ENCODE measurements at regions not wholly inside any gene's neighbourhood (a gene's known extent, or its start where the extent isn't known, plus 50 kb on each side); places are given as distances from the start of the nearest gene placed in this dataset.

- peak; percentile 52 for DNase-seq (ENCODE audit: extremely low read depth, insufficient read length)
- TF ChIP-seq CTCF (IDR thresholded peaks at IDR 0.05; ENCODE audit: insufficient read depth, low read length, poor library complexity, severe bottlenecking) = no peak
- Histone ChIP-seq H3K27me3 (replicated peaks; ENCODE audit: control insufficient read depth, insufficient read depth, low read length) (no peaks in the 10 kb centered on the region), H3K36me3 (ENCODE audit: control insufficient read depth, insufficient read depth, low read length) (no peaks in the 10 kb centered on the region), H3K4me3 (replicated peaks; ENCODE audit: low read depth, low read length) (no peak overlapping the region)
Observed at GRCh38 chr6:163661272-163661671, 246.8 kb downstream of the QKI start.

GRCh38 chr6:163659803-163660202 lies 245.3 kb downstream of the QKI start:
- TF ChIP-seq CTCF (IDR thresholded peaks at IDR 0.05; ENCODE audit: insufficient read depth, low read length, poor library complexity, severe bottlenecking) = no peak
- Histone ChIP-seq H3K27me3 (replicated peaks; ENCODE audit: control insufficient read depth, insufficient read depth, low read length) (no peaks in the 10 kb centered on the region), H3K36me3 (ENCODE audit: control insufficient read depth, insufficient read depth, low read length) (no peaks in the 10 kb centered on the region), H3K4me3 (replicated peaks; ENCODE audit: low read depth, low read length) (no peak overlapping the region)
- no peak for DNase-seq (ENCODE audit: extremely low read depth, insufficient read length)

GRCh38 chr6:163655217-163656121 lies 241.0 kb downstream of the QKI start:
- peak; percentile 25 for TF ChIP-seq CTCF (IDR thresholded peaks at IDR 0.05; ENCODE audit: insufficient read depth, low read length, poor library complexity, severe bottlenecking)
- H3K27me3 ChIP-seq (replicated peaks; ENCODE audit: control insufficient read depth, insufficient read depth, low read length) = no peaks in the 10 kb centered on the region
- DNase-seq (ENCODE audit: extremely low read depth, insufficient read length) = no peak
- no peak overlapping the region for H3K4me3 ChIP-seq (replicated peaks; ENCODE audit: low read depth, low read length)
- H3K36me3 ChIP-seq (ENCODE audit: control insufficient read depth, insufficient read depth, low read length) = no peaks in the 10 kb centered on the region

- DNase-seq (ENCODE audit: extremely low read depth, insufficient read length) = no peak
- H3K4me3 ChIP-seq (replicated peaks; ENCODE audit: low read depth, low read length) = no peak overlapping the region
- no peak for TF ChIP-seq CTCF (IDR thresholded peaks at IDR 0.05; ENCODE audit: insufficient read depth, low read length, poor library complexity, severe bottlenecking)
- H3K36me3 ChIP-seq (ENCODE audit: control insufficient read depth, insufficient read depth, low read length) = no peaks in the 10 kb centered on the region
- no peaks in the 10 kb centered on the region; the same call in none of the 2 replicates for H3K27me3 ChIP-seq (replicated peaks; ENCODE audit: control insufficient read depth, insufficient read depth, low read length)
Observed at GRCh38 chr6:163651915-163652668, 237.6 kb downstream of the QKI start.

- DNase-seq (ENCODE audit: extremely low read depth, insufficient read length) = no peak
- H3K27me3 ChIP-seq (replicated peaks; ENCODE audit: control insufficient read depth, insufficient read depth, low read length) = no peaks in the 10 kb centered on the region; the same call in none of the 2 replicates
- H3K36me3 ChIP-seq (ENCODE audit: control insufficient read depth, insufficient read depth, low read length) = no peaks in the 10 kb centered on the region
- TF ChIP-seq CTCF (IDR thresholded peaks at IDR 0.05; ENCODE audit: insufficient read depth, low read length, poor library complexity, severe bottlenecking) = no peak
- no peak overlapping the region for H3K4me3 ChIP-seq (replicated peaks; ENCODE audit: low read depth, low read length)
Observed at GRCh38 chr6:163651426-163651825, 236.9 kb downstream of the QKI start.

Measured in GM06990 (cell line).